ENCODE measurements at regions not wholly inside any gene's neighbourhood (a gene's known extent, or its start where the extent isn't known, plus 50 kb on each side); places are given as distances from the start of the nearest gene placed in this dataset.
"Not testable (repeated sequence)": the region's sequence is repeated elsewhere in the genome, so short reads cannot be mapped to it uniquely, and the experiment has no call there.

GRCh38 chr17:19470530-19471261 lies 59.7 kb downstream of the RNF112 start:
- peak overlapping the region in 16 of 21 experiments; percentile 4 to 67 (median 48) for H3K27ac ChIP-seq
- no peak overlapping the region for H3K4me3 ChIP-seq

- H3K4me3 ChIP-seq, H3K27ac ChIP-seq: not testable (repeated sequence)
Measured at GRCh38 chr17:19474405-19474804, 59.2 kb upstream of the SLC47A1 start.

- not testable (repeated sequence) for H3K27ac ChIP-seq, H3K4me3 ChIP-seq
Measured at GRCh38 chr17:19475800-19476199, 57.9 kb upstream of the SLC47A1 start.

GRCh38 chr17:19482576-19482975 lies 51.1 kb upstream of the SLC47A1 start:
- H3K4me3 ChIP-seq, result no peak overlapping the region
- peak overlapping the region in 10 of 21 experiments; percentile 9 to 70 (median 49) for H3K27ac ChIP-seq

All from skin epidermis (tissue), 12 donors.